A549 (cell line): ENCODE measurements at regions not wholly inside any gene's neighbourhood (a gene's known extent, or its start where the extent isn't known, plus 50 kb on each side); places are given as distances from the start of the nearest gene placed in this dataset.

Source experiments
- CTCF ChIP-seq: fragments of >200 bp; sonication (Bioruptor Twin); formaldehyde crosslinking; IDR thresholded peaks from 3 replicates; pipeline ENCODE4 v1.5.1; 2016
- FOSL2 ChIP-seq, 2 experiments: fragments of 450-650 bp in 1 of 2; fragments of >200 bp in 1 of 2; sonication (Bioruptor Twin) in 1 of 2; formaldehyde crosslinking; IDR thresholded peaks; 2 replicates each; pipeline versions ENCODE4 v1.5.0 to v1.6.1; 2016 to 2020; ENCODE audit warnings: mild to moderate bottlenecking in 1 of 2, moderate library complexity in 1 of 2
- MAFK ChIP-seq: fragments of 450-650 bp; IDR thresholded peaks from 2 replicates; pipeline ENCODE4 v1.6.1; 2014; ENCODE audit not compliant: partially characterized antibody
- MAX ChIP-seq: IDR thresholded peaks from 2 replicates; pipeline ENCODE4 v1.6.1; 2012
- POLR2A ChIP-seq: IDR thresholded peaks from 2 replicates; pipeline ENCODE4 v1.6.1; 2012; ENCODE audit warnings: mild to moderate bottlenecking, low read length
- REST ChIP-seq: fragments of 200-600 bp; sonication (generic); IDR thresholded peaks from 2 replicates; pipeline ENCODE4 v1.6.1; 2016; ENCODE audit warnings: antibody characterized with exemption, mild to moderate bottlenecking, moderate library complexity
- TP53 ChIP-seq: fragments of 250-450 bp; sonication (Bioruptor Pico); IDR thresholded peaks from 2 replicates; pipeline ENCODE4 v1.5.0; 2021; ENCODE audit warnings: mild to moderate bottlenecking, moderate library complexity

- TF ChIP-seq CTCF (no peak), POLR2A (no peak), MAX (no peak), TP53 (CRISPR knock-in tag) (no peak), MAFK (no peak), REST (no peak), FOSL2 (IDR thresholded peaks at IDR 0.05) (no peak), FOSL2 (CRISPR knock-in tag; IDR thresholded peaks at IDR 0.05) (no peak)
Measured at GRCh38 chr5:15391704-15392397, 108.1 kb upstream of the FBXL7 start.
